ENCODE measurements at regions not wholly inside any gene's neighbourhood (a gene's known extent, or its start where the extent isn't known, plus 50 kb on each side); places are given as distances from the start of the nearest gene placed in this dataset.
"Not testable (repeated sequence)": the region's sequence is repeated elsewhere in the genome, so short reads cannot be mapped to it uniquely, and the experiment has no call there.

GRCh38 chr3:139130390-139131140, 85.9 kb upstream of the PRR23C start:
- Histone ChIP-seq H3K36me3 (ENCODE audit: control insufficient read depth in 2 of 2, insufficient read depth in 2 of 2, low read length in 1 of 2) (no peaks in the 10 kb centered on the region), H3K27ac (ENCODE audit: low read depth in 1 of 2, low read length in 1 of 2) (no peak overlapping the region), H3K9me3 (ENCODE audit: control insufficient read depth in 2 of 2, insufficient read depth in 1 of 2, low read length in 1 of 2) (no peaks in the 10 kb centered on the region), H3K4me3 (ENCODE audit: low read length in 2 of 2) (no peak overlapping the region), H3K4me1 (ENCODE audit: control insufficient read depth in 2 of 2, insufficient read depth in 2 of 2, low read length in 2 of 2) (no peaks in the 10 kb centered on the region), H3K27me3 (ENCODE audit: control insufficient read depth in 2 of 2, insufficient read depth in 1 of 2, low read length in 1 of 2) (no peaks in the 10 kb centered on the region)
- 79% methylated on average over 3 of the region's 3 CpGs for WGBS
- no peak for DNase-seq (ENCODE audit: low read depth in 6 of 9, low spot score in 9 of 9)

GRCh38 chr3:139131951-139132350, 87.3 kb upstream of the PRR23C start:
- DNase-seq (ENCODE audit: low read depth in 6 of 9, low spot score in 9 of 9), result no peak
- WGBS, result 98% methylated on average over 1 of the region's 1 CpG
- H3K4me1 ChIP-seq (ENCODE audit: control insufficient read depth in 2 of 2, insufficient read depth in 2 of 2, low read length in 2 of 2), result no peaks in the 10 kb centered on the region
- no peak overlapping the region for H3K27ac ChIP-seq (ENCODE audit: low read depth in 1 of 2, low read length in 1 of 2)
- H3K27me3 ChIP-seq (ENCODE audit: control insufficient read depth in 2 of 2, insufficient read depth in 1 of 2, low read length in 1 of 2), result no peaks in the 10 kb centered on the region
- H3K36me3 ChIP-seq (ENCODE audit: control insufficient read depth in 2 of 2, insufficient read depth in 2 of 2, low read length in 1 of 2), result no peaks in the 10 kb centered on the region
- no peaks in the 10 kb centered on the region for H3K9me3 ChIP-seq (ENCODE audit: control insufficient read depth in 2 of 2, insufficient read depth in 1 of 2, low read length in 1 of 2)
- no peak overlapping the region for H3K4me3 ChIP-seq (ENCODE audit: low read length in 2 of 2)

GRCh38 chr3:139132976-139133375, 88.3 kb upstream of the PRR23C start:
- no peak overlapping the region for H3K4me3 ChIP-seq (ENCODE audit: low read length in 2 of 2)
- no peaks in the 10 kb centered on the region for H3K27me3 ChIP-seq (ENCODE audit: control insufficient read depth in 2 of 2, insufficient read depth in 1 of 2, low read length in 1 of 2)
- H3K27ac ChIP-seq (ENCODE audit: low read depth in 1 of 2, low read length in 1 of 2), result no peak overlapping the region
- no peaks in the 10 kb centered on the region for H3K9me3 ChIP-seq (ENCODE audit: control insufficient read depth in 2 of 2, insufficient read depth in 1 of 2, low read length in 1 of 2)
- no peaks in the 10 kb centered on the region for H3K36me3 ChIP-seq (ENCODE audit: control insufficient read depth in 2 of 2, insufficient read depth in 2 of 2, low read length in 1 of 2)
- 98% methylated on average over 1 of the region's 1 CpG for WGBS
- H3K4me1 ChIP-seq (ENCODE audit: control insufficient read depth in 2 of 2, insufficient read depth in 2 of 2, low read length in 2 of 2), result no peaks in the 10 kb centered on the region
- DNase-seq (ENCODE audit: low read depth in 6 of 9, low spot score in 9 of 9), result no peak

- H3K4me1 ChIP-seq (ENCODE audit: control insufficient read depth in 2 of 2, insufficient read depth in 2 of 2, low read length in 2 of 2), result no peaks in the 10 kb centered on the region
- no peaks in the 10 kb centered on the region for H3K36me3 ChIP-seq (ENCODE audit: control insufficient read depth in 2 of 2, insufficient read depth in 2 of 2, low read length in 1 of 2)
- DNase-seq (ENCODE audit: low read depth in 6 of 9, low spot score in 9 of 9), result no peak
- WGBS, result 75% methylated on average over 2 of the region's 2 CpGs
- H3K27me3 ChIP-seq (ENCODE audit: control insufficient read depth in 2 of 2, insufficient read depth in 1 of 2, low read length in 1 of 2), result no peaks in the 10 kb centered on the region
- H3K27ac ChIP-seq (ENCODE audit: low read depth in 1 of 2, low read length in 1 of 2), result no peak overlapping the region
- H3K9me3 ChIP-seq (ENCODE audit: control insufficient read depth in 2 of 2, insufficient read depth in 1 of 2, low read length in 1 of 2), result no peaks in the 10 kb centered on the region
- H3K4me3 ChIP-seq (ENCODE audit: low read length in 2 of 2), result no peak overlapping the region
These were observed 90.1 kb upstream of the PRR23C start for GRCh38 chr3:139134678-139135372.

- no peak for DNase-seq (ENCODE audit: low read depth in 6 of 9, low spot score in 9 of 9)
- Histone ChIP-seq H3K36me3 (ENCODE audit: control insufficient read depth in 2 of 2, insufficient read depth in 2 of 2, low read length in 1 of 2) (no peaks in the 10 kb centered on the region), H3K27ac (ENCODE audit: low read depth in 1 of 2, low read length in 1 of 2) (no peak overlapping the region), H3K27me3 (ENCODE audit: control insufficient read depth in 2 of 2, insufficient read depth in 1 of 2, low read length in 1 of 2) (no peaks in the 10 kb centered on the region), H3K9me3 (ENCODE audit: control insufficient read depth in 2 of 2, insufficient read depth in 1 of 2, low read length in 1 of 2) (no peaks in the 10 kb centered on the region), H3K4me3 (ENCODE audit: low read length in 2 of 2) (no peak overlapping the region), H3K4me1 (ENCODE audit: control insufficient read depth in 2 of 2, insufficient read depth in 2 of 2, low read length in 2 of 2) (no peaks in the 10 kb centered on the region)
These were observed 91.0 kb upstream of the PRR23C start for GRCh38 chr3:139135657-139136056.

- Histone ChIP-seq H3K36me3 (ENCODE audit: control insufficient read depth in 2 of 2, insufficient read depth in 2 of 2, low read length in 1 of 2) (no peaks in the 10 kb centered on the region), H3K27ac (ENCODE audit: low read depth in 1 of 2, low read length in 1 of 2) (no peak overlapping the region), H3K4me1 (ENCODE audit: control insufficient read depth in 2 of 2, insufficient read depth in 2 of 2, low read length in 2 of 2) (no peaks in the 10 kb centered on the region), H3K9me3 (ENCODE audit: control insufficient read depth in 2 of 2, insufficient read depth in 1 of 2, low read length in 1 of 2) (no peaks in the 10 kb centered on the region), H3K27me3 (ENCODE audit: control insufficient read depth in 2 of 2, insufficient read depth in 1 of 2, low read length in 1 of 2) (no peaks in the 10 kb centered on the region), H3K4me3 (ENCODE audit: low read length in 2 of 2) (no peak overlapping the region)
- DNase-seq (ENCODE audit: low read depth in 6 of 9, low spot score in 9 of 9), result no peak
- WGBS, result 83% methylated on average over 7 of the region's 7 CpGs
These were observed 91.9 kb upstream of the PRR23C start for GRCh38 chr3:139136469-139137202.

- Histone ChIP-seq H3K27me3 (ENCODE audit: control insufficient read depth in 2 of 2, insufficient read depth in 1 of 2, low read length in 1 of 2) (no peaks in the 10 kb centered on the region), H3K9me3 (ENCODE audit: control insufficient read depth in 2 of 2, insufficient read depth in 1 of 2, low read length in 1 of 2) (no peaks in the 10 kb centered on the region), H3K4me3 (ENCODE audit: low read length in 2 of 2) (no peak overlapping the region), H3K27ac (ENCODE audit: low read depth in 1 of 2, low read length in 1 of 2) (no peak overlapping the region), H3K36me3 (ENCODE audit: control insufficient read depth in 2 of 2, insufficient read depth in 2 of 2, low read length in 1 of 2) (no peaks in the 10 kb centered on the region), H3K4me1 (ENCODE audit: control insufficient read depth in 2 of 2, insufficient read depth in 2 of 2, low read length in 2 of 2) (no peaks in the 10 kb centered on the region)
- DNase-seq (ENCODE audit: low read depth in 6 of 9, low spot score in 9 of 9), result no peak
These were observed 95.9 kb upstream of the PRR23C start for GRCh38 chr3:139140553-139140952.

GRCh38 chr3:139145980-139146379, 101.3 kb upstream of the PRR23C start:
- DNase-seq (ENCODE audit: low read depth in 6 of 9, low spot score in 9 of 9); H3K4me3 ChIP-seq (ENCODE audit: low read length in 2 of 2): not testable (repeated sequence)

GRCh38 chr3:139151530-139151929, 106.8 kb upstream of the PRR23C start:
- H3K27me3 ChIP-seq (ENCODE audit: control insufficient read depth in 2 of 2, insufficient read depth in 1 of 2, low read length in 1 of 2), result no peaks in the 10 kb centered on the region
- WGBS, result 96% methylated on average over 1 of the region's 1 CpG
- DNase-seq (ENCODE audit: low read depth in 6 of 9, low spot score in 9 of 9), result no peak
- no peaks in the 10 kb centered on the region for H3K4me1 ChIP-seq (ENCODE audit: control insufficient read depth in 2 of 2, insufficient read depth in 2 of 2, low read length in 2 of 2)
- no peak overlapping the region for H3K4me3 ChIP-seq (ENCODE audit: low read length in 2 of 2)
- no peaks in the 10 kb centered on the region for H3K36me3 ChIP-seq (ENCODE audit: control insufficient read depth in 2 of 2, insufficient read depth in 2 of 2, low read length in 1 of 2)
- no peaks in the 10 kb centered on the region for H3K9me3 ChIP-seq (ENCODE audit: control insufficient read depth in 2 of 2, insufficient read depth in 1 of 2, low read length in 1 of 2)
- no peak overlapping the region for H3K27ac ChIP-seq (ENCODE audit: low read depth in 1 of 2, low read length in 1 of 2)

More at GRCh38 chr3:139145980-139146379, 101.3 kb upstream of the PRR23C start:
- not testable (repeated sequence) for H3K9me3 ChIP-seq (ENCODE audit: control insufficient read depth in 2 of 2, insufficient read depth in 1 of 2, low read length in 1 of 2); H3K36me3 ChIP-seq (ENCODE audit: control insufficient read depth in 2 of 2, insufficient read depth in 2 of 2, low read length in 1 of 2); H3K4me1 ChIP-seq (ENCODE audit: control insufficient read depth in 2 of 2, insufficient read depth in 2 of 2, low read length in 2 of 2); H3K27me3 ChIP-seq (ENCODE audit: control insufficient read depth in 2 of 2, insufficient read depth in 1 of 2, low read length in 1 of 2); H3K27ac ChIP-seq (ENCODE audit: low read depth in 1 of 2, low read length in 1 of 2)
- 83% methylated on average over 4 of the region's 4 CpGs for WGBS
